ENCODE measurements at regions not wholly inside any gene's neighbourhood (a gene's known extent, or its start where the extent isn't known, plus 50 kb on each side); places are given as distances from the start of the nearest gene placed in this dataset.

- no peak for TF ChIP-seq POLR2A (IDR thresholded peaks at IDR 0.05; ENCODE audit: low read length)
- no peak for TF ChIP-seq GATA1 (IDR thresholded peaks at IDR 0.05; ENCODE audit: low read depth, low read length)
These were observed 121.2 kb upstream of the PRKCQ start for GRCh38 chr10:6701289-6701688.

All from erythroblast (primary cell).